CD8-positive, alpha-beta memory T cell (primary cell): ENCODE measurements at regions not wholly inside any gene's neighbourhood (a gene's known extent, or its start where the extent isn't known, plus 50 kb on each side); places are given as distances from the start of the nearest gene placed in this dataset.
"Not testable (repeated sequence)": the region's sequence is repeated elsewhere in the genome, so short reads cannot be mapped to it uniquely, and the experiment has no call there.

Source experiments
- CTCF ChIA-PET: fragments of 350-600 bp; sonication (Branson Sonifier 250); formaldehyde crosslinking; loops from one replicate; lab custom pipeline; 2021; ENCODE audit warnings: antibody characterized with exemption; lab: Charles Lee
- POLR2A ChIA-PET: fragments of 350-600 bp; sonication (Branson Sonifier 250); formaldehyde crosslinking; loops from one replicate; lab custom pipeline; 2021; ENCODE audit warnings: antibody characterized with exemption; lab: Charles Lee
- DNase-seq, 5 donors: peaks; one replicate each; pipeline versions ENCODE4 v3.0.0 to v3.0.0-alpha.2; 2020 to 2022; ENCODE audit warnings: mixed read lengths in 1 of 5
- H3K27ac ChIP-seq: one replicate; pipeline ENCODE4 v1.7.0; 2013; ENCODE audit warnings: low read depth, mild to moderate bottlenecking, low read length, moderate library complexity
- H3K27me3 ChIP-seq: 2 replicates; pipeline ENCODE4 v1.7.0; 2013; ENCODE audit warnings: low read length, mild to moderate bottlenecking; ENCODE audit not compliant: insufficient read depth, poor library complexity, severe bottlenecking
- H3K36me3 ChIP-seq: 2 replicates; pipeline ENCODE4 v1.7.0; 2013; ENCODE audit warnings: mild to moderate bottlenecking, low read length, moderate library complexity; ENCODE audit not compliant: insufficient read depth
- H3K4me1 ChIP-seq: 2 replicates; pipeline ENCODE4 v1.7.0; 2013; ENCODE audit warnings: mild to moderate bottlenecking, low read length, moderate library complexity; ENCODE audit not compliant: insufficient read depth
- H3K4me3 ChIP-seq: 2 replicates; pipeline ENCODE4 v1.7.0; 2013; ENCODE audit warnings: mild to moderate bottlenecking, low read length
- H3K9me3 ChIP-seq: 2 replicates; pipeline ENCODE4 v1.7.0; 2013; ENCODE audit warnings: mild to moderate bottlenecking, low read length
- H3K27ac Mint-ChIP-seq, 8 donors: one replicate each; pipeline ENCODE4 v1.8.0; 2020 to 2021; ENCODE audit warnings: mixed read lengths in 8 of 8, mild to moderate bottlenecking in 6 of 8, inconsistent platforms in 3 of 8, moderate library complexity in 3 of 8
- H3K27me3 Mint-ChIP-seq, 2 donors: one replicate each; pipeline ENCODE4 v1.8.0; 2020 to 2021; ENCODE audit warnings: mixed read lengths in 2 of 2, mild to moderate bottlenecking in 1 of 2, moderate library complexity in 1 of 2
- H3K36me3 Mint-ChIP-seq, 3 donors: one replicate each; pipeline ENCODE4 v1.8.0; 2020 to 2021; ENCODE audit warnings: mixed read lengths in 3 of 3, inconsistent platforms in 1 of 3, mild to moderate bottlenecking in 1 of 3
- H3K4me1 Mint-ChIP-seq, 3 donors: one replicate each; pipeline ENCODE4 v1.8.0; 2020 to 2021; ENCODE audit warnings: mixed read lengths in 3 of 3, inconsistent platforms in 1 of 3, mild to moderate bottlenecking in 1 of 3
- H3K4me3 Mint-ChIP-seq, 7 donors: one replicate each; pipeline ENCODE4 v1.8.0; 2020 to 2021; ENCODE audit warnings: mixed read lengths in 7 of 7, mild to moderate bottlenecking in 6 of 7, moderate library complexity in 4 of 7, inconsistent platforms in 2 of 7
- H3K9me3 Mint-ChIP-seq, 5 donors: one replicate each; pipeline ENCODE4 v1.8.0; 2020 to 2022; ENCODE audit warnings: mixed read lengths in 5 of 5, mild to moderate bottlenecking in 3 of 5, moderate library complexity in 2 of 5, inconsistent platforms in 1 of 5

GRCh38 chr2:144629935-144630334, 110.0 kb upstream of the ZEB2 start:
- Mint-ChIP-seq H3K9me3 (peaks cover 0 to 5% (median 0%) of the 10 kb centered on the region in 5 donors), H3K4me3 (no peak overlapping the region), H3K27ac (no peak overlapping the region), H3K4me1 (peaks cover 0 to 9% (median 6%) of the 10 kb centered on the region in 3 donors), H3K27me3 (peaks cover 2 to 3% of the 10 kb centered on the region in 2 donors), H3K36me3 (peaks cover 0 to 18% (median 0%) of the 10 kb centered on the region in 3 donors)
- no peak for DNase-seq
- H3K36me3 ChIP-seq, result no peaks in the 10 kb centered on the region
- H3K9me3 ChIP-seq, result no peaks in the 10 kb centered on the region
- H3K4me1 ChIP-seq, result no peaks in the 10 kb centered on the region
- no peak overlapping the region for H3K4me3 ChIP-seq
- ChIA-PET POLR2A (no interaction called here), CTCF (no interaction called here)
- H3K27ac ChIP-seq, result no peak overlapping the region
- no peaks in the 10 kb centered on the region for H3K27me3 ChIP-seq

GRCh38 chr2:144628566-144628965, 108.6 kb upstream of the ZEB2 start:
- ChIA-PET POLR2A (no interaction called here), CTCF (interaction anchor here (1.0 kb wide), 1 partner anchor 9 kb away, joined by 3 read pairs; no protein-coding TSS in a partner anchor)
- H3K4me3 Mint-ChIP-seq, result no peak overlapping the region
- Histone ChIP-seq H3K27me3 (no peaks in the 10 kb centered on the region), H3K9me3 (no peaks in the 10 kb centered on the region), H3K27ac (no peak overlapping the region), H3K36me3 (no peaks in the 10 kb centered on the region), H3K4me1 (no peaks in the 10 kb centered on the region), H3K4me3 (no peak overlapping the region)
- peaks cover 0 to 8% (median 0%) of the 10 kb centered on the region in 3 donors for H3K36me3 Mint-ChIP-seq
- H3K27me3 Mint-ChIP-seq, result peaks cover 2 to 3% of the 10 kb centered on the region in 2 donors
- H3K27ac Mint-ChIP-seq, result no peak overlapping the region
- no peak for DNase-seq
- peaks cover 0 to 2% (median 0%) of the 10 kb centered on the region in 5 donors for H3K9me3 Mint-ChIP-seq
- peaks cover 0 to 9% (median 6%) of the 10 kb centered on the region in 3 donors for H3K4me1 Mint-ChIP-seq

DNA sequence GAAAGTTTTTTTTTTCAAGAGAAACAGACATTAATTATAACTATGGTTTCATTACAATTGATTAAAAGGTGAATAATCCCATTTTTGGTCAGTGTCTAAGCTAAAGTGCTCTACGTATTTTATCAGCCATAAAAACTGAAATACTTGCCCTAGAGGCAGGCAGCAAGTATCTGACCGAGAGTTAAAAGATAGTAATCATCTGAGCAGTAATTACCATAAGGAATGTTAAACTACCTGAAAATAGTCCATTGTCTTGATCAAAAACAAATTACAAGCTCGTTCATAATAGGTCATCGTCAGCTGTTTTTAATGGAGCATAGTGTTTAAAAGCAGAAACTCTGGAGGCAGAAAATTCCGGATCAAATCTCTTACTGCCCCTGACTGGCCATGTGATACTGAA, 105.7 kb upstream of the ZEB2 start:
- peaks cover 0 to 7% (median 5%) of the 10 kb centered on the region in 3 donors for H3K4me1 Mint-ChIP-seq
- no peak overlapping the region for H3K27ac ChIP-seq
- H3K4me3 ChIP-seq, result no peak overlapping the region
- no peak overlapping the region for H3K27ac Mint-ChIP-seq
- ChIA-PET CTCF (no interaction called here), POLR2A (no interaction called here)
- no peaks in the 10 kb centered on the region for H3K9me3 ChIP-seq
- H3K4me3 Mint-ChIP-seq, result no peak overlapping the region
- peaks cover 0 to 10% (median 9%) of the 10 kb centered on the region in 5 donors for H3K9me3 Mint-ChIP-seq
- H3K36me3 Mint-ChIP-seq, result peaks cover 0 to 21% (median 0%) of the 10 kb centered on the region in 3 donors
- no peaks in the 10 kb centered on the region for H3K36me3 ChIP-seq
- no peaks in the 10 kb centered on the region for H3K27me3 ChIP-seq
- H3K27me3 Mint-ChIP-seq, result peaks cover 2 to 3% of the 10 kb centered on the region in 2 donors
- no peaks in the 10 kb centered on the region for H3K4me1 ChIP-seq
- DNase-seq, result no peak

- Histone ChIP-seq H3K4me1 (no peaks in the 10 kb centered on the region), H3K4me3 (no peak overlapping the region), H3K27ac (no peak overlapping the region), H3K36me3 (no peaks in the 10 kb centered on the region), H3K9me3 (no peaks in the 10 kb centered on the region), H3K27me3 (no peaks in the 10 kb centered on the region)
- peaks cover 0 to 21% (median 0%) of the 10 kb centered on the region in 3 donors for H3K36me3 Mint-ChIP-seq
- no peak for DNase-seq
- no peak overlapping the region for H3K4me3 Mint-ChIP-seq
- H3K27me3 Mint-ChIP-seq, result peaks cover 2 to 3% of the 10 kb centered on the region in 2 donors
- H3K27ac Mint-ChIP-seq, result no peak overlapping the region
- peaks cover under 1 to 4% (median 1%) of the 10 kb centered on the region in 3 donors for H3K4me1 Mint-ChIP-seq
- ChIA-PET CTCF (no interaction called here), POLR2A (no interaction called here)
- H3K9me3 Mint-ChIP-seq, result peaks cover 0 to 10% (median 9%) of the 10 kb centered on the region in 5 donors
Observed at GRCh38 chr2:144625226-144625625, 105.3 kb upstream of the ZEB2 start.

DNA sequence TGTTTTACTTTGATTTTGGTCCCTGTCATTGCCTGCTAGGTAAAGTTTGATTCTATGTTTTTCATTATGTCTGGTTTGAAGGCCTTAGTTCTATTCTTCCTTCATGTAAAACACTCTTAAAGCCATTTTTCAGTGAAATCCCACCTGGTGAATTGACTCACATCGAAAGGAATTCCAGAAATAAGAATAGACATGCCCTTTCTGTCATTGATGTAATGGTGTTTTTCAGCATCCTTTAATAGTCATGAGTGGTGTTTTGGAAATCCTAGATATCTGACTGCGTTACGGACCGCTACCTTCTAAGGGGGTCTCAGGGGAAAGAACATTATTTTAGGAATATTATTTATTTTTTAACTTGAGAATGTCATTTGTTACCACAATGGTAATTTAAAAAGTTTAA, 104.5 kb upstream of the ZEB2 start:
- no peak overlapping the region for H3K4me3 Mint-ChIP-seq
- H3K4me3 ChIP-seq, result no peak overlapping the region
- peaks cover 0 to 21% (median 0%) of the 10 kb centered on the region in 3 donors for H3K36me3 Mint-ChIP-seq
- no peaks in the 10 kb centered on the region for H3K9me3 ChIP-seq
- H3K36me3 ChIP-seq, result no peaks in the 10 kb centered on the region
- H3K9me3 Mint-ChIP-seq, result peaks cover 0 to 10% (median 9%) of the 10 kb centered on the region in 5 donors
- H3K4me1 Mint-ChIP-seq, result peaks cover 3 to 8% (median 8%) of the 10 kb centered on the region in 3 donors
- no peaks in the 10 kb centered on the region for H3K27me3 ChIP-seq
- CTCF ChIA-PET, result no interaction called here
- DNase-seq, result no peak
- H3K27me3 Mint-ChIP-seq, result peaks cover 2 to 3% of the 10 kb centered on the region in 2 donors
- H3K27ac Mint-ChIP-seq, result no peak overlapping the region
- H3K4me1 ChIP-seq, result no peaks in the 10 kb centered on the region
- H3K27ac ChIP-seq, result no peak overlapping the region
- POLR2A ChIA-PET, result no interaction called here

- peaks cover 0 to 16% (median 0%) of the 10 kb centered on the region in 3 donors for H3K36me3 Mint-ChIP-seq
- H3K4me3 Mint-ChIP-seq, H3K36me3 ChIP-seq, H3K27me3 ChIP-seq, H3K27ac Mint-ChIP-seq, H3K9me3 Mint-ChIP-seq, H3K9me3 ChIP-seq, H3K4me3 ChIP-seq, H3K4me1 ChIP-seq, DNase-seq, CTCF ChIA-PET, H3K27me3 Mint-ChIP-seq, H3K27ac ChIP-seq, POLR2A ChIA-PET: not testable (repeated sequence)
- peaks cover 3 to 10% (median 9%) of the 10 kb centered on the region in 3 donors for H3K4me1 Mint-ChIP-seq
Observed at GRCh38 chr2:144622373-144622772, 102.5 kb upstream of the ZEB2 start.

DNA sequence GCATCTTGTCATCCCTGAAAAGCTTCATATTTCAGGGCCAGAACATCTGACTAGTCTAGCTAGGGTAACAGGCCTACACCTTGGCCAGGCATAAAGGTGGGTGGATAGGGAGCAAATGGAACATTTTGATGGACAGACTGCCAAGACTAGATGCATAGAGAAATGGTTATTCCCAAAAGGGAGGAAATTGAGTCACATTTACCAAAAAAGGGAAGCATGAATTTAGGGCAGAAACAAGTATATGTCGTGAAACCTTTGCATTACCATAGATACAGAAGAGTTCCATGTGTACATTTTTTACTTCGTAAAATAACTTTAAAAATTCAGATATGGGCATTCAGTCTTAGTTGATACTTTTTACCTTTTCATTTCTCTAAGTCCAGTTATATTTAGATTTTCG, 101.3 kb upstream of the ZEB2 start:
- H3K4me3 ChIP-seq, result no peak overlapping the region
- peaks cover 2 to 3% of the 10 kb centered on the region in 2 donors for H3K27me3 Mint-ChIP-seq
- no peaks in the 10 kb centered on the region for H3K36me3 ChIP-seq
- H3K36me3 Mint-ChIP-seq, result peaks cover 0 to 13% (median 0%) of the 10 kb centered on the region in 3 donors
- CTCF ChIA-PET, result no interaction called here
- peaks cover 0 to 11% (median 9%) of the 10 kb centered on the region in 5 donors for H3K9me3 Mint-ChIP-seq
- H3K4me1 Mint-ChIP-seq, result peaks cover 3 to 10% (median 9%) of the 10 kb centered on the region in 3 donors
- H3K27ac Mint-ChIP-seq, result no peak overlapping the region
- H3K27me3 ChIP-seq, result no peaks in the 10 kb centered on the region
- POLR2A ChIA-PET, result no interaction called here
- no peak for DNase-seq
- H3K27ac ChIP-seq, result no peak overlapping the region
- no peak overlapping the region for H3K4me3 Mint-ChIP-seq
- no peaks in the 10 kb centered on the region for H3K9me3 ChIP-seq
- no peaks in the 10 kb centered on the region for H3K4me1 ChIP-seq

DNA sequence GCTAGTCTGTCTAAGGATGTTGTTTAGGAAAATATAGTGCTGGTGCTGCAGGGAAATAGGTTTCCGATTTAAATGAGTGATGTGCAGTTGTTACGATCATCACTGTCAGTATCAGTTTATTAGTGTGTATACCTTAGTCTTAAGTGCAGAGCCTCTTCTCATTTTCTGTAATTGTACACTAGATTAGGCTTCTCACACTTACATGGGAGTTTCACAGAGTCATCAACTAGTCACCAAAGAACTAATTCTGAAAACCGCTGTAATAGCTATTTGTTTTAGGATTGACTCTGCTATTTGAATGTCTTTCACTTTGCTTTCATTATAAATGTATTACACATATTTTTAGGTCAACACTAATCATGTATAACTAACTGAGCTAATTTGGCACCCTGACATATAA, 99.8 kb upstream of the ZEB2 start:
- no peaks in the 10 kb centered on the region for H3K4me1 ChIP-seq
- Mint-ChIP-seq H3K9me3 (peaks cover 0 to 13% (median 11%) of the 10 kb centered on the region in 5 donors), H3K27ac (peak overlapping the region in 1 of 8 donors; percentile 12), H3K36me3 (peaks cover 0 to 18% (median 0%) of the 10 kb centered on the region in 3 donors), H3K4me1 (peaks cover 3 to 10% (median 9%) of the 10 kb centered on the region in 3 donors), H3K4me3 (no peak overlapping the region), H3K27me3 (peaks cover 0 to 2% of the 10 kb centered on the region in 2 donors)
- H3K27me3 ChIP-seq, result no peaks in the 10 kb centered on the region
- H3K9me3 ChIP-seq, result no peaks in the 10 kb centered on the region
- DNase-seq, result no peak
- no peaks in the 10 kb centered on the region for H3K36me3 ChIP-seq
- ChIA-PET CTCF (interaction anchor here (1.2 kb wide), 1 partner anchor 8 kb away, joined by 3 read pairs; no protein-coding TSS in a partner anchor), POLR2A (no interaction called here)
- no peak overlapping the region for H3K27ac ChIP-seq
- no peak overlapping the region for H3K4me3 ChIP-seq
